IMR-90 (cell line): ENCODE measurements at regions not wholly inside any gene's neighbourhood (a gene's known extent, or its start where the extent isn't known, plus 50 kb on each side); places are given as distances from the start of the nearest gene placed in this dataset.

Source experiments
- ATAC-seq: fragments of 200-7000 bp; cut with Tn5 transposase; 2 replicates; pipeline ENCODE4 v1.9.1; 2020; ENCODE audit warnings: low read depth, mild to moderate bottlenecking, moderate library complexity
- BruUV-seq: library from RNA; stranded (reverse); fragments of 400-500 nt; replicated peaks from 2 replicates; lab custom pipeline; 2021; lab: Mats Ljungman, UMichigan
- CTCF ChIA-PET: fragments of 300-600 bp; formaldehyde crosslinking; extraction: SDS; loops from one replicate; lab custom pipeline; 2021; ENCODE audit warnings: antibody characterized with exemption; lab: Yijun Ruan, JAX
- POLR2A ChIA-PET: fragments of 300-600 bp; sonication (Branson Sonifier 250); formaldehyde crosslinking; loops from one replicate; lab custom pipeline; 2022; ENCODE audit warnings: antibody characterized with exemption; ENCODE audit not compliant: unreplicated experiment; lab: Charles Lee
- DNase-seq: peaks from one replicate; pipeline ENCODE4 v3.0.0; 2013
- H2AFZ ChIP-seq: replicated peaks from 2 replicates; pipeline ENCODE3; 2013; ENCODE audit warnings: low read length, mild to moderate bottlenecking; ENCODE audit not compliant: poor library complexity
- H2AK5ac ChIP-seq: 2 replicates; pipeline ENCODE4 v1.6.1; 2013; ENCODE audit warnings: low read depth, low read length, inconsistent platforms
- H2AK9ac ChIP-seq: replicated peaks from 2 replicates; pipeline ENCODE3; 2013; ENCODE audit warnings: mild to moderate bottlenecking, low read depth, low read length, moderate library complexity; ENCODE audit not compliant: poor library complexity
- H2BK120ac ChIP-seq: 2 replicates; pipeline ENCODE4 v1.6.1; 2013; ENCODE audit warnings: low read depth, low read length, inconsistent platforms
- H2BK15ac ChIP-seq: 3 replicates; pipeline ENCODE4 v1.6.1; 2013; ENCODE audit warnings: low read depth, low read length, inconsistent platforms
- H2BK20ac ChIP-seq: 2 replicates; pipeline ENCODE4 v1.6.1; 2013; ENCODE audit warnings: low read depth, mild to moderate bottlenecking, inconsistent platforms, low read length, moderate library complexity
- H2BK5ac ChIP-seq: 2 replicates; pipeline ENCODE4 v1.6.1; 2013; ENCODE audit warnings: mild to moderate bottlenecking, low read depth, low read length, inconsistent platforms; ENCODE audit not compliant: poor library complexity, severe bottlenecking
- H3K14ac ChIP-seq: replicated peaks from 2 replicates; pipeline ENCODE4 v1.6.1; 2013; ENCODE audit warnings: low read depth, low read length, inconsistent platforms
- H3K18ac ChIP-seq: 2 replicates; pipeline ENCODE4 v1.6.1; 2013; ENCODE audit warnings: low read depth, low read length, control low read depth
- H3K23ac ChIP-seq: 2 replicates; pipeline ENCODE4 v1.6.1; 2013; ENCODE audit warnings: low read depth, low read length, inconsistent platforms
- H3K27ac ChIP-seq: 2 replicates; pipeline ENCODE4 v1.5.1; 2013; ENCODE audit warnings: mild to moderate bottlenecking, control low read depth, low read length; ENCODE audit not compliant: insufficient read depth
- H3K27me3 ChIP-seq: 2 replicates; pipeline ENCODE4 v1.6.1; 2013; ENCODE audit warnings: low read length; ENCODE audit not compliant: control insufficient read depth, insufficient read depth
- H3K36me3 ChIP-seq: 2 replicates; pipeline ENCODE4 v1.6.1; 2013; ENCODE audit warnings: low read length, mixed read lengths; ENCODE audit not compliant: control insufficient read depth, insufficient read depth
- H3K4ac ChIP-seq: 2 replicates; pipeline ENCODE4 v1.6.1; 2013; ENCODE audit warnings: low read depth, low read length, inconsistent platforms
- H3K4me1 ChIP-seq: 2 replicates; pipeline ENCODE4 v1.6.1; 2013; ENCODE audit warnings: low read length, mixed read lengths; ENCODE audit not compliant: control insufficient read depth, insufficient read depth
- H3K4me2 ChIP-seq: 2 replicates; pipeline ENCODE4 v1.6.1; 2013; ENCODE audit warnings: low read depth, mild to moderate bottlenecking, control low read depth, low read length, moderate library complexity
- H3K4me3 ChIP-seq: 2 replicates; pipeline ENCODE4 v1.5.1; 2013; ENCODE audit warnings: low read depth, mild to moderate bottlenecking, control low read depth, low read length, moderate library complexity; ENCODE audit not compliant: insufficient read depth
- H3K56ac ChIP-seq: 2 replicates; pipeline ENCODE4 v1.6.1; 2013; ENCODE audit warnings: low read length, inconsistent platforms; ENCODE audit not compliant: insufficient read depth; ENCODE audit errors: extremely low read depth
- H3K79me1 ChIP-seq, 2 experiments: 2 replicates each; pipeline ENCODE4 v1.6.1; 2013; ENCODE audit warnings: low read length in 2 of 2, inconsistent platforms in 1 of 2, low read depth in 1 of 2
- H3K9ac ChIP-seq: 2 replicates; pipeline ENCODE4 v1.6.1; 2013; ENCODE audit warnings: low read depth, low read length, control low read depth
- H3K9me1 ChIP-seq: 2 replicates; pipeline ENCODE4 v1.6.1; 2013; ENCODE audit warnings: low read length, inconsistent platforms; ENCODE audit not compliant: insufficient read depth
- H3K9me3 ChIP-seq: 2 replicates; pipeline ENCODE4 v1.6.1; 2013; ENCODE audit warnings: low read length; ENCODE audit not compliant: control insufficient read depth, insufficient read depth
- H4K20me1 ChIP-seq: 2 replicates; pipeline ENCODE4 v1.6.1; 2013; ENCODE audit warnings: low read length, inconsistent platforms; ENCODE audit not compliant: insufficient read depth
- H4K5ac ChIP-seq: 2 replicates; pipeline ENCODE4 v1.6.1; 2013; ENCODE audit warnings: mild to moderate bottlenecking, low read depth, low read length, control low read depth
- H4K8ac ChIP-seq, 2 experiments: 2 replicates each; pipeline ENCODE4 v1.6.1; 2013; ENCODE audit warnings: low read depth in 2 of 2, low read length in 2 of 2, control low read depth in 1 of 2, inconsistent platforms in 1 of 2
- H4K91ac ChIP-seq: 2 replicates; pipeline ENCODE4 v1.6.1; 2013; ENCODE audit warnings: low read depth, low read length, inconsistent platforms; ENCODE audit not compliant: insufficient read depth
- BHLHE40 ChIP-seq: fragments of 150-350 bp; IDR thresholded peaks from 2 replicates; pipeline ENCODE4 v1.6.1; 2016; ENCODE audit warnings: mild to moderate bottlenecking, low read depth, low read length
- CEBPB ChIP-seq: IDR thresholded peaks from 2 replicates; pipeline ENCODE4 v1.6.1; 2012; ENCODE audit warnings: low read depth, low read length, improper control_type of control experiment
- CHD1 ChIP-seq: IDR thresholded peaks from 2 replicates; pipeline ENCODE4 v1.6.1; 2012; ENCODE audit warnings: low read depth, low read length, improper control_type of control experiment
- CTCF ChIP-seq: conservative IDR thresholded peaks from 2 replicates; pipeline ENCODE4 v1.5.1; 2012; ENCODE audit warnings: mild to moderate bottlenecking, low read depth, low read length, improper control_type of control experiment
- ELK1 ChIP-seq: fragments of 150-350 bp; IDR thresholded peaks from 2 replicates; pipeline ENCODE4 v1.6.1; 2016; ENCODE audit warnings: low read depth, mild to moderate bottlenecking, low read length, moderate library complexity, borderline replicate concordance
- FOS ChIP-seq: fragments of 150-350 bp; IDR thresholded peaks from 2 replicates; pipeline ENCODE4 v1.6.1; 2016; ENCODE audit warnings: low read depth, low read length
- MAFK ChIP-seq: IDR thresholded peaks from 2 replicates; pipeline ENCODE4 v1.6.1; 2012; ENCODE audit warnings: low read depth, low read length, improper control_type of control experiment
- MAZ ChIP-seq: IDR thresholded peaks from 2 replicates; pipeline ENCODE4 v1.6.1; 2012; ENCODE audit warnings: low read depth, mild to moderate bottlenecking, low read length, improper control_type of control experiment, moderate library complexity, borderline replicate concordance
- MXI1 ChIP-seq: IDR thresholded peaks from 2 replicates; pipeline ENCODE4 v1.6.1; 2012; ENCODE audit warnings: low read depth, mild to moderate bottlenecking, low read length, moderate library complexity, borderline replicate concordance
- NFE2L2 ChIP-seq: fragments of 150-350 bp; IDR thresholded peaks from 2 replicates; pipeline ENCODE4 v1.6.1; 2016; ENCODE audit warnings: low read depth, mild to moderate bottlenecking, low read length
- POLR2A ChIP-seq: IDR thresholded peaks from 2 replicates; pipeline ENCODE4 v1.6.1; 2012; ENCODE audit warnings: mild to moderate bottlenecking, low read depth, low read length
- RAD21 ChIP-seq: IDR thresholded peaks from 2 replicates; pipeline ENCODE4 v1.6.1; 2012; ENCODE audit warnings: low read length, improper control_type of control experiment
- RCOR1 ChIP-seq: IDR thresholded peaks from 2 replicates; pipeline ENCODE4 v1.6.1; 2012; ENCODE audit warnings: mild to moderate bottlenecking, low read length, improper control_type of control experiment; ENCODE audit not compliant: insufficient replicate concordance
- RFX5 ChIP-seq: IDR thresholded peaks from 2 replicates; pipeline ENCODE4 v1.8.0; 2012; ENCODE audit warnings: low read depth, mild to moderate bottlenecking, low read length, moderate library complexity
- SMC3 ChIP-seq: fragments of 150-350 bp; IDR thresholded peaks from 2 replicates; pipeline ENCODE4 v1.6.1; 2016; ENCODE audit warnings: low read depth, mild to moderate bottlenecking, antibody characterized with exemption, low read length, moderate library complexity
- USF2 ChIP-seq: fragments of 150-350 bp; IDR thresholded peaks from 2 replicates; pipeline ENCODE4 v1.6.1; 2017; ENCODE audit warnings: mild to moderate bottlenecking, antibody characterized with exemption, low read length, low read depth
- WGBS, 2 experiments: methylation state at CpG; one replicate each; pipeline versions ENCODE4 v1.1.5 to v1.1.7; 2013; ENCODE audit warnings: missing lambda C conversion rate in 2 of 2; ENCODE audit not compliant: insufficient read length in 1 of 2; ENCODE audit errors: extremely low coverage in 2 of 2; 5-methylcytosine and 5-hydroxymethylcytosine counted together
- dilution Hi-C: fragments of 300-500 bp; cut with HindIII; formaldehyde crosslinking; loops from one replicate; pipeline ENCODE4 v1.14.3; 2018; ENCODE audit warnings: low sequenced_read_pairs; ENCODE audit not compliant: unreplicated experiment
- in situ Hi-C: fragments of 300-500 bp; cut with MboI; formaldehyde crosslinking; loops from 3 replicates; pipeline ENCODE4 v1.14.3; 2019; ENCODE audit warnings: low sequenced_read_pairs, inconsistent platforms, mixed read lengths
- intact Hi-C: fragments of 100-400 bp; cut with micrococcal nuclease; formaldehyde crosslinking; loops from 2 replicates; pipeline ENCODE4 v1.10.0; 2022

GRCh38 chr21:19122356-19122755, 718.8 kb upstream of the TMPRSS15 start:
- BruUV-seq: no TSS peak
- no peak for ATAC-seq
- intact Hi-C loops: no loop called here
- H2BK20ac ChIP-seq: no peak overlapping the region
- dilution Hi-C loops: no loop called here
- H3K56ac ChIP-seq: no peak overlapping the region
- H2BK15ac ChIP-seq: no peak overlapping the region
- H3K27me3 ChIP-seq: no peaks in the 10 kb centered on the region
- no peaks in the 10 kb centered on the region for H3K79me1 ChIP-seq
- H3K14ac ChIP-seq: no peak overlapping the region
- no peaks in the 10 kb centered on the region for H4K20me1 ChIP-seq
- no peak overlapping the region for H2AK9ac ChIP-seq
- no peak for TF ChIP-seq USF2
- no peak for TF ChIP-seq MXI1
- TF ChIP-seq MAZ: no peak
- TF ChIP-seq BHLHE40: no peak
- no peak for TF ChIP-seq CHD1
- TF ChIP-seq RFX5: no peak
- TF ChIP-seq CEBPB: no peak
- no peak for TF ChIP-seq MAFK
- no peak for TF ChIP-seq POLR2A
- no peak for TF ChIP-seq RCOR1
- no peak for TF ChIP-seq SMC3
- no peak for TF ChIP-seq RAD21
- no peak for TF ChIP-seq ELK1
- no peak for TF ChIP-seq FOS
- no peak for TF ChIP-seq NFE2L2
- no peak for TF ChIP-seq CTCF
- no peak overlapping the region for H3K27ac ChIP-seq
- no peak for DNase-seq
- no peaks in the 10 kb centered on the region for H3K9me1 ChIP-seq
- no CpG with 5 or more reads among the region's 2 CpGs for WGBS, 2 experiments
- H4K8ac ChIP-seq: no peak overlapping the region
- in situ Hi-C loops: no loop called here
- CTCF ChIA-PET: no interaction called here
- no peak overlapping the region for H2BK120ac ChIP-seq
- no peaks in the 10 kb centered on the region for H3K36me3 ChIP-seq
- no peak overlapping the region for H2BK5ac ChIP-seq
- H3K4ac ChIP-seq: no peak overlapping the region
- H2AFZ ChIP-seq: no peak overlapping the region
- H3K9ac ChIP-seq: no peak overlapping the region
- H4K91ac ChIP-seq: no peak overlapping the region
- H3K4me1 ChIP-seq: no peaks in the 10 kb centered on the region
- no peak overlapping the region for H4K5ac ChIP-seq
- peaks cover 3% of the 10 kb centered on the region for H3K9me3 ChIP-seq
- H3K18ac ChIP-seq: no peak overlapping the region
- no peak overlapping the region for H3K4me2 ChIP-seq
- POLR2A ChIA-PET: no interaction called here
- no peak overlapping the region for H2AK5ac ChIP-seq
- no peak overlapping the region for H3K23ac ChIP-seq
- H3K4me3 ChIP-seq: no peak overlapping the region
